ENCODE measurements at regions not wholly inside any gene's neighbourhood (a gene's known extent, or its start where the extent isn't known, plus 50 kb on each side); places are given as distances from the start of the nearest gene placed in this dataset.

- DNase-seq (ENCODE audit: extremely low read depth, low read depth): no peak
- H3K4me3 ChIP-seq (replicated peaks; ENCODE audit: low read depth, low read length): no peak overlapping the region
- TF ChIP-seq, protein P1, sequence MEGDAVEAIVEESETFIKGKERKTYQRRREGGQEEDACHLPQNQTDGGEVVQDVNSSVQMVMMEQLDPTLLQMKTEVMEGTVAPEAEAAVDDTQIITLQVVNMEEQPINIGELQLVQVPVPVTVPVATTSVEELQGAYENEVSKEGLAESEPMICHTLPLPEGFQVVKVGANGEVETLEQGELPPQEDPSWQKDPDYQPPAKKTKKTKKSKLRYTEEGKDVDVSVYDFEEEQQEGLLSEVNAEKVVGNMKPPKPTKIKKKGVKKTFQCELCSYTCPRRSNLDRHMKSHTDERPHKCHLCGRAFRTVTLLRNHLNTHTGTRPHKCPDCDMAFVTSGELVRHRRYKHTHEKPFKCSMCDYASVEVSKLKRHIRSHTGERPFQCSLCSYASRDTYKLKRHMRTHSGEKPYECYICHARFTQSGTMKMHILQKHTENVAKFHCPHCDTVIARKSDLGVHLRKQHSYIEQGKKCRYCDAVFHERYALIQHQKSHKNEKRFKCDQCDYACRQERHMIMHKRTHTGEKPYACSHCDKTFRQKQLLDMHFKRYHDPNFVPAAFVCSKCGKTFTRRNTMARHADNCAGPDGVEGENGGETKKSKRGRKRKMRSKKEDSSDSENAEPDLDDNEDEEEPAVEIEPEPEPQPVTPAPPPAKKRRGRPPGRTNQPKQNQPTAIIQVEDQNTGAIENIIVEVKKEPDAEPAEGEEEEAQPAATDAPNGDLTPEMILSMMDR (IDR thresholded peaks at IDR 0.05; ENCODE audit: low read depth, low read length, missing control alignments): no peak
Observed at GRCh38 chr7:33809228-33809627, 96.1 kb upstream of the BMPER start.

- TF ChIP-seq, protein P1 (IDR thresholded peaks at IDR 0.05; ENCODE audit: low read depth, low read length, missing control alignments): no peak
- DNase-seq (ENCODE audit: extremely low read depth, low read depth): no peak
- no peak overlapping the region for H3K4me3 ChIP-seq (replicated peaks; ENCODE audit: low read depth, low read length)
Observed at GRCh38 chr7:33810356-33810755, 95.0 kb upstream of the BMPER start.

DNA sequence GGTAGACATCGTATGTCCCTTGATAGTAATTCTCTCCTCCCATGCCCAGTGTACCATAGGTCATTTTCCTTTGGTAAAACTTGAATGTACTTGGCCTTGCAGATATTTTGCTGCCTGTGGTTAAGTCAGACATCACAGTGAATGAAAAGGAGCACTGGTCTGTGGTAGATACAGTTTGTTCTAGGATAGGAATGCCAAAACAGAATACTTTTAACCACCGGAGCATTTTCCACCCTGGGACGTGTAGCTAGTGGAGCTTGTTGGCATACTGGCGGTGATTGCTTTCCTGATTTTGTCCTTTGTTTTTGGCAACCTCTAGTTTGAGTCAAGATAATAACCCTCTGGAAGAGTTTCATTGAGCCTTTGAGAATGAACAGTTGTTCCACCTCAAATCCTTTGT is 92.0 kb upstream of the BMPER start:
- no peak for DNase-seq (ENCODE audit: extremely low read depth, low read depth)
- no peak overlapping the region for H3K4me3 ChIP-seq (replicated peaks; ENCODE audit: low read depth, low read length)

DNA sequence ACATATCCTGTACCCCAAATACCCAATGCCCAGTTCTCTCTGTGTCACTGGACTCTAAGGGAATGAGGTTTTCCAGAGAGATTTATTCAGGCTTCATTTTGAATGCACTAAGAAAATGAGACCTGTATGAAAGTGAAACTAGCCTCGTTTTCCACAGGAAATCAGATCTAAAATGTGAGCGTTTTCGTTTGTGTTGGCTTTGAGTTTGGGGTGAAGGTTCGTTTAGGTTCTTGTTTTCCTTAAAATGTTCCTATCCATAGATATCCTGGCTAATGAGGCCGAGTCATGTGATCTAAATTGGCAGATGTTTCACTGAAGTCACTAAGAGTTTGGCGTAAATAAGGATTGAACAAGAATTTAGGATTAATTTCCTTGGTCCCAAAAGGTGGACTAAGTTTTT is 90.9 kb upstream of the BMPER start:
- DNase-seq (ENCODE audit: extremely low read depth, low read depth): no peak
- H3K4me3 ChIP-seq (replicated peaks; ENCODE audit: low read depth, low read length): no peak overlapping the region
- TF ChIP-seq, protein P1 (IDR thresholded peaks at IDR 0.05; ENCODE audit: low read depth, low read length, missing control alignments): no peak

More for the DNA sequence above, 92.0 kb upstream of the BMPER start:
- TF ChIP-seq, protein P1 (IDR thresholded peaks at IDR 0.05; ENCODE audit: low read depth, low read length, missing control alignments): no peak

- DNase-seq (ENCODE audit: extremely low read depth, low read depth): no peak
- no peak overlapping the region for H3K4me3 ChIP-seq (replicated peaks; ENCODE audit: low read depth, low read length)
- TF ChIP-seq, protein P1 (IDR thresholded peaks at IDR 0.05; ENCODE audit: low read depth, low read length, missing control alignments): no peak
Observed at GRCh38 chr7:33814936-33815335, 90.4 kb upstream of the BMPER start.

- no peak overlapping the region for H3K4me3 ChIP-seq (replicated peaks; ENCODE audit: low read depth, low read length)
- TF ChIP-seq, protein P1 (IDR thresholded peaks at IDR 0.05; ENCODE audit: low read depth, low read length, missing control alignments): no peak
- DNase-seq (ENCODE audit: extremely low read depth, low read depth): no peak
Observed at GRCh38 chr7:33815336-33815735, 90.0 kb upstream of the BMPER start.

DNA sequence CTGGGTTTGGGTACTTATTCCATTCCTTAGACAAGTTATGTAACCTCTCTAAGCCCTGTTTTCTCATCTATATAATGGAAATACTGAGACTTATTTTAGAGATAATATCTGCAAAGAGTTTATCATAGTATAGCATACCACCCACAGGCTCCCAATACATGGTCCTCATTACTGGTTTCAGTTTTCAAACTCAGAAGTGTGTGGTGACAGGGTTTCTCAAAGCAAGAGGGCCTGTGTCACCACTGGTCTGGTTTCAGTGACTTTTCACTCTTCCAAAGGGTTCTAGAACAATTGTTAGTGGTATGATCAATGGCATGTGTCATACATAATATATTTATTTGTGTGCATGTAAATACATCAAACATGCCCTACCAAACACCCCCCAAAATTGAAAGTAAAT is 89.2 kb upstream of the BMPER start:
- TF ChIP-seq, protein P1 (IDR thresholded peaks at IDR 0.05; ENCODE audit: low read depth, low read length, missing control alignments): no peak
- DNase-seq (ENCODE audit: extremely low read depth, low read depth): no peak

More for the DNA sequence above, 89.2 kb upstream of the BMPER start:
- no peak overlapping the region for H3K4me3 ChIP-seq (replicated peaks; ENCODE audit: low read depth, low read length)
